Sigmoid colon (tissue), 3 donors: ENCODE measurements at regions not wholly inside any gene's neighbourhood (a gene's known extent, or its start where the extent isn't known, plus 50 kb on each side); places are given as distances from the start of the nearest gene placed in this dataset.

Source experiments
- CTCF ChIP-seq, 4 experiments: fragments of 450-650 bp in 3 of 4; fragments of 200-600 bp in 1 of 4; IDR thresholded peaks; one replicate each; pipeline ENCODE4 v1.5.1; 2016 to 2019; ENCODE audit warnings: antibody characterized with exemption in 4 of 4, mild to moderate bottlenecking in 3 of 4, moderate library complexity in 2 of 4
- POLR2A ChIP-seq, 2 donors: fragments of 450-650 bp; IDR thresholded peaks; one replicate each; pipeline ENCODE4 v1.6.1; 2016; ENCODE audit warnings: antibody characterized with exemption in 2 of 2, mild to moderate bottlenecking in 2 of 2, moderate library complexity in 2 of 2

- TF ChIP-seq CTCF (IDR thresholded peaks at IDR 0.05) (no peak), POLR2A (IDR thresholded peaks at IDR 0.05) (no peak)
Observed at GRCh38 chr20:57082357-57082945, 184.0 kb downstream of the BMP7 start.
